Osteoblast (primary cell): ENCODE measurements at regions not wholly inside any gene's neighbourhood (a gene's known extent, or its start where the extent isn't known, plus 50 kb on each side); places are given as distances from the start of the nearest gene placed in this dataset.

Experiments
- DNase-seq: peaks from one replicate; pipeline ENCODE4 v3.0.0; 2011; ENCODE audit warnings: low spot score, mixed read lengths; ENCODE audit not compliant: insufficient read length; ENCODE audit errors: missing footprints
- H2AFZ ChIP-seq: 2 replicates; pipeline ENCODE4 v1.6.0; 2011; ENCODE audit warnings: mild to moderate bottlenecking, low read length
- H3K27ac ChIP-seq: 2 replicates; pipeline ENCODE4 v1.5.1; 2011; ENCODE audit warnings: mild to moderate bottlenecking, low read depth, low read length, moderate library complexity
- H3K27me3 ChIP-seq: 2 replicates; pipeline ENCODE4 v1.6.0; 2012; ENCODE audit warnings: mild to moderate bottlenecking, control low read depth, inconsistent platforms, low read length, moderate library complexity; ENCODE audit not compliant: insufficient read depth
- H3K36me3 ChIP-seq: 2 replicates; pipeline ENCODE4 v1.5.1; 2011; ENCODE audit warnings: mild to moderate bottlenecking, low read length, control low read depth, moderate library complexity; ENCODE audit not compliant: insufficient read depth
- H3K4me1 ChIP-seq: 2 replicates; pipeline ENCODE4 v1.5.1; 2011; ENCODE audit warnings: mild to moderate bottlenecking, low read length, control low read depth, moderate library complexity; ENCODE audit not compliant: insufficient read depth
- H3K4me2 ChIP-seq: 2 replicates; pipeline ENCODE4 v1.6.0; 2011; ENCODE audit warnings: mild to moderate bottlenecking, low read length; ENCODE audit not compliant: insufficient read depth
- H3K4me3 ChIP-seq: fragments of 200-600 bp; sonication (generic); 3 replicates; pipeline ENCODE4 v1.5.1; 2012; ENCODE audit warnings: mild to moderate bottlenecking, low read length, inconsistent platforms; ENCODE audit not compliant: insufficient read depth
- H3K79me2 ChIP-seq: 2 replicates; pipeline ENCODE4 v1.6.0; 2012; ENCODE audit warnings: mild to moderate bottlenecking, low read length, control low read depth, inconsistent platforms; ENCODE audit not compliant: insufficient read depth
- H3K9me3 ChIP-seq: 2 replicates; pipeline ENCODE4 v1.5.1; 2011; ENCODE audit warnings: low read depth, low read length, control low read depth
- H4K20me1 ChIP-seq: 2 replicates; pipeline ENCODE4 v1.6.0; 2012; ENCODE audit warnings: mild to moderate bottlenecking, low read length, control low read depth; ENCODE audit not compliant: insufficient read depth
- TF ChIP-seq, protein P1 (sequence below): IDR thresholded peaks from 2 replicates; pipeline ENCODE4 v1.5.1; 2011; ENCODE audit warnings: mild to moderate bottlenecking, low read depth, low read length, moderate library complexity; ENCODE audit errors: extremely low read depth

DNA sequence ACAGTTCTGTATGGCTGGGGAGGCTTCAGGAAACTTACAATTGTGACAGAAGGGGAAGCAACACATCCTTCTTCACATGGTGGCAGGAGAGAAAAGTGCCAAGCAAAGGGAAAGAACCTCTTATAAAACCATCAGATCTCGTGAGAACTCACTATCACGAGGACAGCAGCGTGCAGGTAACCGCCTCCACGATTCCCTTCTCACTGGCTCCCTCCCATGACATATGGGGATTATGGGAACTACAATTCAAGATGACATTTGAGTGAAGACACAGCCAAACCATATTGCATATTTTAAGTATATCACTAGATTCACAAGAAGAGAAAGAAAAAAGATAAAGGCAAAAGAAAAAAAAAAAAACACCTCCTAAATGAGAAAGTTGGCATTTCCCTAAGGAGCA is 431.9 kb upstream of the RGS17 start:
- H3K4me3 ChIP-seq = no peak overlapping the region
- H3K27ac ChIP-seq = no peak overlapping the region
- no peaks in the 10 kb centered on the region for H4K20me1 ChIP-seq
- H3K4me1 ChIP-seq = no peaks in the 10 kb centered on the region
- H3K4me2 ChIP-seq = no peak overlapping the region
- no peaks in the 10 kb centered on the region for H3K36me3 ChIP-seq
- TF ChIP-seq, protein P1, sequence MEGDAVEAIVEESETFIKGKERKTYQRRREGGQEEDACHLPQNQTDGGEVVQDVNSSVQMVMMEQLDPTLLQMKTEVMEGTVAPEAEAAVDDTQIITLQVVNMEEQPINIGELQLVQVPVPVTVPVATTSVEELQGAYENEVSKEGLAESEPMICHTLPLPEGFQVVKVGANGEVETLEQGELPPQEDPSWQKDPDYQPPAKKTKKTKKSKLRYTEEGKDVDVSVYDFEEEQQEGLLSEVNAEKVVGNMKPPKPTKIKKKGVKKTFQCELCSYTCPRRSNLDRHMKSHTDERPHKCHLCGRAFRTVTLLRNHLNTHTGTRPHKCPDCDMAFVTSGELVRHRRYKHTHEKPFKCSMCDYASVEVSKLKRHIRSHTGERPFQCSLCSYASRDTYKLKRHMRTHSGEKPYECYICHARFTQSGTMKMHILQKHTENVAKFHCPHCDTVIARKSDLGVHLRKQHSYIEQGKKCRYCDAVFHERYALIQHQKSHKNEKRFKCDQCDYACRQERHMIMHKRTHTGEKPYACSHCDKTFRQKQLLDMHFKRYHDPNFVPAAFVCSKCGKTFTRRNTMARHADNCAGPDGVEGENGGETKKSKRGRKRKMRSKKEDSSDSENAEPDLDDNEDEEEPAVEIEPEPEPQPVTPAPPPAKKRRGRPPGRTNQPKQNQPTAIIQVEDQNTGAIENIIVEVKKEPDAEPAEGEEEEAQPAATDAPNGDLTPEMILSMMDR = no peak
- no peaks in the 10 kb centered on the region for H3K27me3 ChIP-seq
- no peaks in the 10 kb centered on the region for H3K9me3 ChIP-seq
- no peak overlapping the region for H2AFZ ChIP-seq
- H3K79me2 ChIP-seq = no peaks in the 10 kb centered on the region
- DNase-seq = no peak

DNA sequence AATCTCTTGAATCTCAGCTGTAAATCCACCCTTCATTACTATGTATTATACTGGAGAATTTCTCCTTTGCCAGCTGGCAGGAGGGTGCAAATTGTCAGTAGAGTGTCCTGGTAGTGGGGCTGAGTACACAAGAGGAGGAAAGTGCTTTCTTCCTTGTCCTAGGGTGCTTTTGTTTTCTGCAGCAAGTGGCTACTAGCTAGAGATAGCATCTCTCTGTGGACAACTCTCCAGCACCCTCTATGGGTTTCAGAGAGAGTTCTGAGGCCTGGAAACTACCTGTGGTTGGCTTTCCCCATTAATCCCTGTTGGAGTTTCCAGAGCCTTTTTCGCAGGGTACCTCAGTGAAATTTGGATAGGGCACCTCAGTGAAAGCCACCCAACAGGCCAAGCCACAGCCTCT is 422.5 kb upstream of the RGS17 start:
- no peak overlapping the region for H3K4me3 ChIP-seq
- no peak overlapping the region for H3K4me2 ChIP-seq
- no peaks in the 10 kb centered on the region for H3K4me1 ChIP-seq
- H3K9me3 ChIP-seq = no peaks in the 10 kb centered on the region
- no peak overlapping the region for H3K27ac ChIP-seq
- no peaks in the 10 kb centered on the region for H3K36me3 ChIP-seq
- DNase-seq = no peak
- no peaks in the 10 kb centered on the region for H3K79me2 ChIP-seq
- H4K20me1 ChIP-seq = no peaks in the 10 kb centered on the region
- H3K27me3 ChIP-seq = no peaks in the 10 kb centered on the region
- TF ChIP-seq, protein P1 = no peak
- no peak overlapping the region for H2AFZ ChIP-seq

DNA sequence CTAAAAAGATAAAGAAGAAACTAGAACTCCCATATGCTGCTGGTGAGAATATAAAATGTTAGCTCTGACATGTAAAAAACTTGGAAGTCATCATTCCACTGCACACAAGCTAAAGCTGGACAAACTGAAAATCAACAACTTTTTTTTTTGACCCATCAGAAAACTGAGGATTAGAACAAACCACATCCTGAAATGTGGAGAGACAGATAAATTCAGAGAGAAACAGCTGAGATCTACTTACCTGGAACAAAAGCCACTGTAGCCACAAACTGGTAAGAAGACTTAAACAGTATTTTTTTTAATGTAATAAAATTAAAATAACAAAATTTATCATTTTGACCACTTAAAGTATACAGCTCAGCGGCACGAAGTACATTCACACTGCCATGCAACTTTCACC is 408.5 kb upstream of the RGS17 start:
- H3K36me3 ChIP-seq = no peaks in the 10 kb centered on the region
- H3K27me3 ChIP-seq = no peaks in the 10 kb centered on the region
- no peaks in the 10 kb centered on the region for H3K9me3 ChIP-seq
- H4K20me1 ChIP-seq = no peaks in the 10 kb centered on the region
- H3K27ac ChIP-seq = no peak overlapping the region
- no peak overlapping the region for H2AFZ ChIP-seq
- no peak for DNase-seq
- H3K4me2 ChIP-seq = no peak overlapping the region
- H3K4me3 ChIP-seq = no peak overlapping the region
- H3K4me1 ChIP-seq = no peaks in the 10 kb centered on the region
- H3K79me2 ChIP-seq = no peaks in the 10 kb centered on the region
- TF ChIP-seq, protein P1 = no peak

DNA sequence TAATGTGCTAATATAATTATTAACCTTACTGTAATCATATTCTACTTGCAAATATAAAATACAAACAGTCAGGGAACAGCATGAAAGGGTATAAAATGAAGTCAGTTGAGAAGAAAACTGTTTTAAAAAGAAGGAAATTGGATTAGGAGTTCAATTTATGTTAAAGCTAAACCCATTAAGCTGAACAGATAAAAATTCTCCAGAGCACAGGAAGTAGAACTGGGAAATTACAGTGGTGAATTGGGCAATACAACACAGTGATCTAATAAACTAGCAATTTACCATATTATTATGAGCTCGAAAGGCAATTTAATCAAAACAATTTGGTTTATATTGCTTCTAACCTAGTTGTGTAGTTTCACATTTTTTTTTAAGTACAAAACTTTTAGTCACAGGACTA is 407.4 kb upstream of the RGS17 start:
- TF ChIP-seq, protein P1 = no peak
- H3K4me3 ChIP-seq = no peak overlapping the region
- H3K27ac ChIP-seq = no peak overlapping the region
- no peaks in the 10 kb centered on the region for H4K20me1 ChIP-seq
- no peaks in the 10 kb centered on the region for H3K79me2 ChIP-seq
- no peak for DNase-seq
- H3K27me3 ChIP-seq = no peaks in the 10 kb centered on the region
- no peaks in the 10 kb centered on the region for H3K36me3 ChIP-seq
- H3K4me1 ChIP-seq = no peaks in the 10 kb centered on the region
- H3K9me3 ChIP-seq = no peaks in the 10 kb centered on the region
- H2AFZ ChIP-seq = no peak overlapping the region
- no peak overlapping the region for H3K4me2 ChIP-seq
